HG03159 (cell line): ENCODE measurements at regions not wholly inside any gene's neighbourhood (a gene's known extent, or its start where the extent isn't known, plus 50 kb on each side); places are given as distances from the start of the nearest gene placed in this dataset.

Experiments
- ATAC-seq: cut with Tn5 transposase; IDR thresholded peaks from one replicate; pipeline ENCODE4 v1.9.1; 2021; ENCODE audit warnings: mild to moderate bottlenecking, moderate library complexity; ENCODE audit not compliant: unreplicated experiment

- ATAC-seq: no peak
These were observed 90.1 kb upstream of the PIK3CG start for GRCh38 chr7:106774768-106775551.

DNA sequence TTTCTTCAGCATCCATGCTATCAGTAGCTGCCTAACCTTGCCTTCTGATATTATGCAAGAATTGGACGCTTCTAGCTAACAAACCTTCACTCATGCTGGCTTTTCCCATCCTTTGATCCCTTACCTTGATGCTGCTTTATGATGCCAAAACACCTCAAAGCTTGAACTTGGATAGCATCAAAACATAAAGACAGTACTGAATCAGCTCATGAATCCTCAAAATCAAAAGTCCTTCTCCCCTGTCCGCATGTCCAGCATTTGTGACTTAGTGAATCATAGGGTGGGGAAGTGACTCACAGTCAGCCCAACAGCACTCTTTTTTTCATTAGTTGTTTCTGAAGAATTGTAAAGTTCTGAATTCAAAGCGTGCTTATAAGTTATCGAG lies 89.5 kb upstream of the PIK3CG start:
- no peak for ATAC-seq

GRCh38 chr7:106775975-106776607 lies 89.0 kb upstream of the PIK3CG start:
- ATAC-seq: no peak

DNA sequence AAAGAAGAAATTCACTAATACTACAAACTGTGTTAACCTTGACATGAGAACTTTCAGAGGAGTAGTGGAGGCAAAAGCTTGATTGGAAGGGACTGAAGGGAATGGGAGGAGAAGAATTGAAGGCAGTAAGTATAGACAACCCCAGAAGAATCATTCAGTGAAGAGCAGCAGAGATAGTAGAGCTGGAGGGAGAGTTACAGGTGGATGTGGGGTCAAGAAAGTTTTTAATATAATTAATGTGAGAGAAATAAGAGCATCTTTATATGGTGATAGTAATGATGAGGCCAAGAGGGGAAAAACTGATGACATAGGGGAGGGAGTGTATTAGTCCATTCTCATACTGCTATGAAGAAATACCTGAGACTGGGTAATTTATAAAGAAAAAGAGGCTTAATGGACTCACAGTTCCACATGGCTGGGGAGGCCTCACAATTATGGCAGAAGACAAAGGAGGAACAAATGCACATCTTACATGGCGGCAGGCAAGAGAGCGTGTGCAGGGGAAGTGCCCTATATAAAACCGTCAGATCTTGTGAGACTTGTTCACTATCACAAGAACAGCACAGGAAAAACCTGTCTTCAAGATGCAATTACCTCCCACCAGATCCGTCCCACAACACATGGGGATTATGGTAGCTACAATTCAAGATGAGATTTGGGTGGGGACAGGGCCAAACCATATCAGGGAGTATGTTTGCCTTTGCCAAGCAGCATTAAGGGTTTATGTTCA lies 88.3 kb upstream of the PIK3CG start:
- ATAC-seq: no peak

DNA sequence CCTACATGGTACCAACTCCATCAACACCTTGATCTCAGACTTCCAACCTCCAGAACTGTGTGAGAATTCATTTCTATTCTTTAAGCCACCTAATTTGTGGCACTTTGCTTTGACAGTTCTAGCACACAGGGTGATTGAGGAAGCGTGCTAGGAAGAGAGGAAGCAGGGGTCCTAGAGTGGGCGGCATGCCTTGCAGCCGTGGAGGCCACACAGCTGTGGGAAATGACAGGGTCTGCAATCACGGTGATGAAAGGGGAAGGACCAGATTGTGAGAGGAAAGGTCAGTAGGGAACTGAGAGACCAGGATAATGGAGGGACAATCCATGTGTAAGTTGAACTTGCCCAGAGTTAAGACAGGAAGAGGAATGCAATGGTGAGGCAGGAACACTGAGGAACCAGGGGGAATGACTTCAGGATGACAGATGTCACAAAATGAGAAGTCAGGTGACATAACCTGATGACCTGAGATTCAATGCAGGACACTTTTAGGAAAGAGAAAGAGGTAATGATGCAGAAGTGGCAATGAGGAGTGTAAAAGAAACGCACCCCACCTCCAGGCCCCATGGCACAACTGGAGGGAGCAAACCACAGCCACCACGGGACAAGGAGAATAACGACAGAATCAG lies 87.3 kb upstream of the PIK3CG start:
- ATAC-seq: no peak

GRCh38 chr7:106778656-106779250 lies 86.3 kb upstream of the PIK3CG start:
- no peak for ATAC-seq

- no peak for ATAC-seq
These were observed 85.2 kb upstream of the PIK3CG start for GRCh38 chr7:106779877-106780276.

DNA sequence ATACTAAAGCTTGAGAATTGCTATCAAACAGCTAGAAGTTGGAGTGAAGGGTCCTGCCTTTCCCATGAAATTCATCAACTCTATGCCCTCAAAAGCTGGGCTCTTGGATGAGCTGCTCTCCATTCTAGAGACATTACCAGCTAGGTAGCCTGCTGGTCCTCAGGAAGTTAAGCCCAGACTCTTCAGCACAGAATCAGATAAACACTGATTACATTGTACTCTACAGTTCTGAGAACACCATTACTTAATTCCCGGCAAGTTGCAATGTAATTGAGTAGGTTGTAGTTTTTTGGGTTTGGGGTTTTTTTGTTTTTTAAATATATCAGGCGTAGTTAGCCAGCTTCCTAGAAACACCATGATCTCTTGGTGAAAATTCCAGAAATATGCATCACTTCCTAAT lies 84.1 kb upstream of the PIK3CG start:
- ATAC-seq: no peak

- no peak for ATAC-seq
These were observed 83.1 kb upstream of the PIK3CG start for GRCh38 chr7:106781828-106782544.

DNA sequence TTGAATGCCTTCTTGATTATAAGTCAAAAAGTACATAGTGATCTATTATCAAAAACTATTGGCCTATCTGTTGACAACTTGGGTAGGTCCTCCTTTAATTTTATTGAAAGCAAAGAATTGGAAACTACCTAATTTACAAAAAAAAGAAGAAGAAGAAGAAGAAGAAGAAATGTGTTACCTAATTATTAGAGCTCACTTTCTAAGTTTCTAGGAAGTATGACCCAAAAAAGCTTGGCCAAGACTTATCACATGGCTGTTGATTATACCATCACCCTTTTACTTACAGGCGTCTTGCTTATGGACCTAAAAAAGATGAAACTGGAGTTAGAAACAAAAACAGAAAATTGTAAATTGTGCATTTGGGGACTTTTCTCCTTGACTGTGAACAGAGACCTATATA lies 81.8 kb upstream of the PIK3CG start:
- no peak for ATAC-seq

- no peak for ATAC-seq
These were observed 76.4 kb upstream of the PIK3CG start for GRCh38 chr7:106788637-106789036.

GRCh38 chr7:106791526-106791925 lies 73.6 kb upstream of the PIK3CG start:
- ATAC-seq: no peak

GRCh38 chr7:106792233-106792926 lies 72.7 kb upstream of the PIK3CG start:
- ATAC-seq: no peak

- ATAC-seq: no peak
These were observed 71.8 kb upstream of the PIK3CG start for GRCh38 chr7:106793015-106793975.

- no peak for ATAC-seq
These were observed 70.6 kb upstream of the PIK3CG start for GRCh38 chr7:106794276-106795083.

DNA sequence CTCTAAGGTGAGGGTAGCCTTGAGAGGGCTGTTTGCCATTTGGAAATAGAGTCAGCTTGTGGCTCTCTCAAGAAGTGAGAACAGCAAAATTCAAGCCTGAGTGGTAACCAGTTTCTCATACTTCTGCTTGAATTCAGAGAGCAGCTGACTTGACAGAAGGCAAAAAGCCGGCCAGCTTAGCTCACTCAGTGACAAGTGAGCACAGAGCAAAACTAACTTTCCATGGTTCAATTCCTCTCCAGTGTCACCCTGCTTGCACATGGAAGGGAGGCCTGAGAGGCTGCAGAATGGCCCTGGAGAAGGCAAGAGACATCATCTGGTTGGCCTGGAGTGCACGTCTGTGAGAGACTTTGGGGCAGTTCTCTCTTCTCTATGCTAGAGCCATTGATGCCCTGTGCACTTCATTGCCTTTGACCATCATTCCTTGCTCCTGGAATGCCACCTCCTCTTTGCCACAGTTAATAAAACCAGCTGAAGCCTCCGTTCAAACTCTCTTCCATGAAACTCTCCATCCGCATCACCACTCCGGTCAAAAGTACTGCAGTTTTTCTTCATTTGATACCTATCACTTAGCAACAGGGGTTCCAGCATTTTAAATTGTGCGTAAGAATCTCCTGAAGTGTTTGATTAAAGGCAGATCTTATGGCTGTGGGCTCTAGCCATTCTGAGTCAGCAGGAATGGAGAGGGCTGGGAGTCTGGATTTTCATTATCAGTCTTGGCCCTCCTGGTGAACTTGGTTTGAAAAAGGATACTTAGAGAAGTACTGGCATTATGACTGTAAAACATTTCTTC lies 69.8 kb upstream of the PIK3CG start:
- ATAC-seq: no peak

GRCh38 chr7:106795877-106796231 lies 69.2 kb upstream of the PIK3CG start:
- ATAC-seq: no peak
